IMR-90 (cell line): ENCODE measurements at regions not wholly inside any gene's neighbourhood (a gene's known extent, or its start where the extent isn't known, plus 50 kb on each side); places are given as distances from the start of the nearest gene placed in this dataset.

ENCODE experiments used
- ATAC-seq: fragments of 200-7000 bp; cut with Tn5 transposase; 2 replicates; pipeline ENCODE4 v1.9.1; 2020; ENCODE audit warnings: low read depth, mild to moderate bottlenecking, moderate library complexity
- BruUV-seq: library from RNA; stranded (reverse); fragments of 400-500 nt; replicated peaks from 2 replicates; lab custom pipeline; 2021; lab: Mats Ljungman, UMichigan
- CTCF ChIA-PET: fragments of 300-600 bp; formaldehyde crosslinking; extraction: SDS; loops from one replicate; lab custom pipeline; 2021; ENCODE audit warnings: antibody characterized with exemption; lab: Yijun Ruan, JAX
- POLR2A ChIA-PET: fragments of 300-600 bp; sonication (Branson Sonifier 250); formaldehyde crosslinking; loops from one replicate; lab custom pipeline; 2022; ENCODE audit warnings: antibody characterized with exemption; ENCODE audit not compliant: unreplicated experiment; lab: Charles Lee
- DNase-seq: peaks from one replicate; pipeline ENCODE4 v3.0.0; 2013
- H2AFZ ChIP-seq: replicated peaks from 2 replicates; pipeline ENCODE3; 2013; ENCODE audit warnings: low read length, mild to moderate bottlenecking; ENCODE audit not compliant: poor library complexity
- H2AK5ac ChIP-seq: 2 replicates; pipeline ENCODE4 v1.6.1; 2013; ENCODE audit warnings: low read depth, low read length, inconsistent platforms
- H2AK9ac ChIP-seq: replicated peaks from 2 replicates; pipeline ENCODE3; 2013; ENCODE audit warnings: mild to moderate bottlenecking, low read depth, low read length, moderate library complexity; ENCODE audit not compliant: poor library complexity
- H2BK120ac ChIP-seq: 2 replicates; pipeline ENCODE4 v1.6.1; 2013; ENCODE audit warnings: low read depth, low read length, inconsistent platforms
- H2BK15ac ChIP-seq: 3 replicates; pipeline ENCODE4 v1.6.1; 2013; ENCODE audit warnings: low read depth, low read length, inconsistent platforms
- H2BK20ac ChIP-seq: 2 replicates; pipeline ENCODE4 v1.6.1; 2013; ENCODE audit warnings: low read depth, mild to moderate bottlenecking, inconsistent platforms, low read length, moderate library complexity
- H2BK5ac ChIP-seq: 2 replicates; pipeline ENCODE4 v1.6.1; 2013; ENCODE audit warnings: mild to moderate bottlenecking, low read depth, low read length, inconsistent platforms; ENCODE audit not compliant: poor library complexity, severe bottlenecking
- H3K14ac ChIP-seq: replicated peaks from 2 replicates; pipeline ENCODE4 v1.6.1; 2013; ENCODE audit warnings: low read depth, low read length, inconsistent platforms
- H3K18ac ChIP-seq: 2 replicates; pipeline ENCODE4 v1.6.1; 2013; ENCODE audit warnings: low read depth, low read length, control low read depth
- H3K23ac ChIP-seq: 2 replicates; pipeline ENCODE4 v1.6.1; 2013; ENCODE audit warnings: low read depth, low read length, inconsistent platforms
- H3K27ac ChIP-seq: 2 replicates; pipeline ENCODE4 v1.5.1; 2013; ENCODE audit warnings: mild to moderate bottlenecking, control low read depth, low read length; ENCODE audit not compliant: insufficient read depth
- H3K27me3 ChIP-seq: 2 replicates; pipeline ENCODE4 v1.6.1; 2013; ENCODE audit warnings: low read length; ENCODE audit not compliant: control insufficient read depth, insufficient read depth
- H3K36me3 ChIP-seq: 2 replicates; pipeline ENCODE4 v1.6.1; 2013; ENCODE audit warnings: low read length, mixed read lengths; ENCODE audit not compliant: control insufficient read depth, insufficient read depth
- H3K4ac ChIP-seq: 2 replicates; pipeline ENCODE4 v1.6.1; 2013; ENCODE audit warnings: low read depth, low read length, inconsistent platforms
- H3K4me1 ChIP-seq: 2 replicates; pipeline ENCODE4 v1.6.1; 2013; ENCODE audit warnings: low read length, mixed read lengths; ENCODE audit not compliant: control insufficient read depth, insufficient read depth
- H3K4me2 ChIP-seq: 2 replicates; pipeline ENCODE4 v1.6.1; 2013; ENCODE audit warnings: low read depth, mild to moderate bottlenecking, control low read depth, low read length, moderate library complexity
- H3K4me3 ChIP-seq: 2 replicates; pipeline ENCODE4 v1.5.1; 2013; ENCODE audit warnings: low read depth, mild to moderate bottlenecking, control low read depth, low read length, moderate library complexity; ENCODE audit not compliant: insufficient read depth
- H3K56ac ChIP-seq: 2 replicates; pipeline ENCODE4 v1.6.1; 2013; ENCODE audit warnings: low read length, inconsistent platforms; ENCODE audit not compliant: insufficient read depth; ENCODE audit errors: extremely low read depth
- H3K79me1 ChIP-seq, 2 experiments: 2 replicates each; pipeline ENCODE4 v1.6.1; 2013; ENCODE audit warnings: low read length in 2 of 2, inconsistent platforms in 1 of 2, low read depth in 1 of 2
- H3K9ac ChIP-seq: 2 replicates; pipeline ENCODE4 v1.6.1; 2013; ENCODE audit warnings: low read depth, low read length, control low read depth
- H3K9me1 ChIP-seq: 2 replicates; pipeline ENCODE4 v1.6.1; 2013; ENCODE audit warnings: low read length, inconsistent platforms; ENCODE audit not compliant: insufficient read depth
- H3K9me3 ChIP-seq: 2 replicates; pipeline ENCODE4 v1.6.1; 2013; ENCODE audit warnings: low read length; ENCODE audit not compliant: control insufficient read depth, insufficient read depth
- H4K20me1 ChIP-seq: 2 replicates; pipeline ENCODE4 v1.6.1; 2013; ENCODE audit warnings: low read length, inconsistent platforms; ENCODE audit not compliant: insufficient read depth
- H4K5ac ChIP-seq: 2 replicates; pipeline ENCODE4 v1.6.1; 2013; ENCODE audit warnings: mild to moderate bottlenecking, low read depth, low read length, control low read depth
- H4K8ac ChIP-seq, 2 experiments: 2 replicates each; pipeline ENCODE4 v1.6.1; 2013; ENCODE audit warnings: low read depth in 2 of 2, low read length in 2 of 2, control low read depth in 1 of 2, inconsistent platforms in 1 of 2
- H4K91ac ChIP-seq: 2 replicates; pipeline ENCODE4 v1.6.1; 2013; ENCODE audit warnings: low read depth, low read length, inconsistent platforms; ENCODE audit not compliant: insufficient read depth
- CHD1 ChIP-seq: IDR thresholded peaks from 2 replicates; pipeline ENCODE4 v1.6.1; 2012; ENCODE audit warnings: low read depth, low read length, improper control_type of control experiment
- MAFK ChIP-seq: IDR thresholded peaks from 2 replicates; pipeline ENCODE4 v1.6.1; 2012; ENCODE audit warnings: low read depth, low read length, improper control_type of control experiment
- WGBS, 2 experiments: methylation state at CpG; one replicate each; pipeline versions ENCODE4 v1.1.5 to v1.1.7; 2013; ENCODE audit warnings: missing lambda C conversion rate in 2 of 2; ENCODE audit not compliant: insufficient read length in 1 of 2; ENCODE audit errors: extremely low coverage in 2 of 2; 5-methylcytosine and 5-hydroxymethylcytosine counted together
- dilution Hi-C: fragments of 300-500 bp; cut with HindIII; formaldehyde crosslinking; loops from one replicate; pipeline ENCODE4 v1.14.3; 2018; ENCODE audit warnings: low sequenced_read_pairs; ENCODE audit not compliant: unreplicated experiment
- in situ Hi-C: fragments of 300-500 bp; cut with MboI; formaldehyde crosslinking; loops from 3 replicates; pipeline ENCODE4 v1.14.3; 2019; ENCODE audit warnings: low sequenced_read_pairs, inconsistent platforms, mixed read lengths
- intact Hi-C: fragments of 100-400 bp; cut with micrococcal nuclease; formaldehyde crosslinking; loops from 2 replicates; pipeline ENCODE4 v1.10.0; 2022

- 0 out of 2 replicates have a peak, but pooled peaks have one; percentile 4 for TF ChIP-seq MAFK
- TF ChIP-seq CHD1, result no peak
- Histone ChIP-seq H3K9me1 (peaks cover 10% of the 10 kb centered on the region), H4K5ac (peak overlapping the region; percentile 19), H2BK120ac (peak overlapping the region; percentile 93), H3K79me1 (no peaks in the 10 kb centered on the region), H3K18ac (peak overlapping the region; percentile 51), H3K14ac (peak overlapping the region; percentile 53), H3K4me2 (peak overlapping the region; percentile 65), H3K23ac (peak overlapping the region; percentile 39; the same call in 1 of the 2 replicates), H2BK15ac (peak overlapping the region; percentile 63; the same call in 2 of the 3 replicates), H4K20me1 (no peaks in the 10 kb centered on the region), H3K27ac (peak overlapping the region; percentile 70), H3K27me3 (no peaks in the 10 kb centered on the region), H2AK5ac (peak overlapping the region; percentile 52), H3K4me3 (no peak overlapping the region), H3K4ac (peak overlapping the region; percentile 80), H3K9ac (no peak overlapping the region), H2AFZ (peak overlapping the region; percentile 81), H3K9me3 (no peaks in the 10 kb centered on the region), H2BK20ac (peak overlapping the region; percentile 73), H2AK9ac (peak overlapping the region; percentile 42), H4K91ac (peak overlapping the region; percentile 67), H4K8ac (peak overlapping the region; percentile 2 to 86; a peak in 3 of 4 replicates), H2BK5ac (peak overlapping the region; percentile 68), H3K56ac (peak overlapping the region; percentile 85), H3K4me1 (peaks cover 9% of the 10 kb centered on the region), H3K36me3 (no peaks in the 10 kb centered on the region)
- POLR2A ChIA-PET, result no interaction called here
- CTCF ChIA-PET, result no interaction called here
- dilution Hi-C loops (no loop called here), in situ Hi-C loops (no loop called here), intact Hi-C loops (loop anchor here (2.0 kb wide), 2 partner anchors 425 to 575 kb away; no protein-coding TSS in a partner anchor)
- ATAC-seq, result peak; percentile 65
- 0% methylated on average over 1 of the region's 7 CpGs; no CpG with 5 or more reads in 1 of the 2 experiments for WGBS, 2 experiments
- BruUV-seq, result no TSS peak
- peak; percentile 86 for DNase-seq
These were observed 231.2 kb downstream of the C12orf75 start for GRCh38 chr12:105561546-105562198.
